ENCODE measurements at regions not wholly inside any gene's neighbourhood (a gene's known extent, or its start where the extent isn't known, plus 50 kb on each side); places are given as distances from the start of the nearest gene placed in this dataset.

- Histone ChIP-seq H4K20me1 (ENCODE audit: insufficient read depth, low read length) (no peaks in the 10 kb centered on the region), H3K36me3 (ENCODE audit: insufficient read depth, low read length) (no peaks in the 10 kb centered on the region), H3K9me2 (ENCODE audit: low read depth, low read length) (no peaks in the 10 kb centered on the region), H3K9ac (ENCODE audit: low read length) (no peak overlapping the region), H3K4me2 (ENCODE audit: low read length) (no peak overlapping the region), H3K27me3 (ENCODE audit: insufficient read depth, low read length) (no peaks in the 10 kb centered on the region), H2AFZ (ENCODE audit: low read length) (no peak overlapping the region), H3K79me2 (ENCODE audit: insufficient read depth, low read length) (no peaks in the 10 kb centered on the region), H3K9me3 (ENCODE audit: low read length) (no peaks in the 10 kb centered on the region), H3K4me3 (ENCODE audit: low read depth, low read length, poor library complexity, severe bottlenecking) (no peak overlapping the region), H3K4me1 (ENCODE audit: insufficient read depth, low read length, severe bottlenecking) (no peaks in the 10 kb centered on the region), H3K27ac (ENCODE audit: low read depth, low read length, poor library complexity, severe bottlenecking) (no peak overlapping the region), H3F3A (ENCODE audit: insufficient read depth, low read length) (no peaks in the 10 kb centered on the region)
- TF ChIP-seq CTCF (IDR thresholded peaks at IDR 0.05; ENCODE audit: low read length) (no peak), EZH2 (IDR thresholded peaks at IDR 0.05; ENCODE audit: borderline replicate concordance, low read length) (no peak)
These were observed 220.5 kb upstream of the ATP5MC3 start for GRCh38 chr2:175401956-175402469.

DNA sequence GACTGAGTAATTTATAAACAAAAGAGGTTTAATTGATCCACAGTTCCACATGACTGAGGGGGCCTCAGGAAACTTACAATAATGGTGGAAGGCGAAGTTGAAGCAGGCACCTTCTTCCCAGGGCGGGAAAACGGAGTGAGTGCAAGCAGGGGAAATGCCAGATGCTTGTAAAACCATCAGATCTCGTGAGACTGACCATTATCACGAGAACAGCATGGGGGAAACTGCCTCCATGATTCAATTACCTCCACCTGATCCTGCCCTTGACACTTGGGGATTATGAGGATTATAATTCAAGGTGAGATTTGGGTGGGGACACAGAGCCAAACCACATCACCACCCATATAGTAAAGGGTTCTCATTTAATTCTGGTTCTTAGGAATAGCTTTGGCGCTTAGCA, 219.5 kb upstream of the ATP5MC3 start:
- H3K4me1 ChIP-seq (ENCODE audit: insufficient read depth, low read length, severe bottlenecking) = no peaks in the 10 kb centered on the region
- H2AFZ ChIP-seq (ENCODE audit: low read length) = no peak overlapping the region
- no peaks in the 10 kb centered on the region for H3K9me3 ChIP-seq (ENCODE audit: low read length)
- no peak overlapping the region for H3K27ac ChIP-seq (ENCODE audit: low read depth, low read length, poor library complexity, severe bottlenecking)
- no peaks in the 10 kb centered on the region for H3K36me3 ChIP-seq (ENCODE audit: insufficient read depth, low read length)
- H3K79me2 ChIP-seq (ENCODE audit: insufficient read depth, low read length) = no peaks in the 10 kb centered on the region
- no peak overlapping the region for H3K9ac ChIP-seq (ENCODE audit: low read length)
- no peaks in the 10 kb centered on the region for H3F3A ChIP-seq (ENCODE audit: insufficient read depth, low read length)
- no peak overlapping the region for H3K4me3 ChIP-seq (ENCODE audit: low read depth, low read length, poor library complexity, severe bottlenecking)
- H3K4me2 ChIP-seq (ENCODE audit: low read length) = no peak overlapping the region
- no peak for TF ChIP-seq EZH2 (IDR thresholded peaks at IDR 0.05; ENCODE audit: borderline replicate concordance, low read length)
- TF ChIP-seq CTCF (IDR thresholded peaks at IDR 0.05; ENCODE audit: low read length) = no peak
- H3K9me2 ChIP-seq (ENCODE audit: low read depth, low read length) = no peaks in the 10 kb centered on the region
- no peaks in the 10 kb centered on the region for H3K27me3 ChIP-seq (ENCODE audit: insufficient read depth, low read length)
- no peaks in the 10 kb centered on the region for H4K20me1 ChIP-seq (ENCODE audit: insufficient read depth, low read length)

- no peaks in the 10 kb centered on the region for H3K79me2 ChIP-seq (ENCODE audit: insufficient read depth, low read length)
- H3K4me3 ChIP-seq (ENCODE audit: low read depth, low read length, poor library complexity, severe bottlenecking) = no peak overlapping the region
- H3K9me2 ChIP-seq (ENCODE audit: low read depth, low read length) = no peaks in the 10 kb centered on the region
- H3K4me2 ChIP-seq (ENCODE audit: low read length) = no peak overlapping the region
- no peak overlapping the region for H2AFZ ChIP-seq (ENCODE audit: low read length)
- H4K20me1 ChIP-seq (ENCODE audit: insufficient read depth, low read length) = no peaks in the 10 kb centered on the region
- no peak overlapping the region for H3K27ac ChIP-seq (ENCODE audit: low read depth, low read length, poor library complexity, severe bottlenecking)
- no peaks in the 10 kb centered on the region for H3K36me3 ChIP-seq (ENCODE audit: insufficient read depth, low read length)
- H3K9me3 ChIP-seq (ENCODE audit: low read length) = no peaks in the 10 kb centered on the region
- no peaks in the 10 kb centered on the region for H3F3A ChIP-seq (ENCODE audit: insufficient read depth, low read length)
- H3K9ac ChIP-seq (ENCODE audit: low read length) = no peak overlapping the region
- H3K27me3 ChIP-seq (ENCODE audit: insufficient read depth, low read length) = no peaks in the 10 kb centered on the region
- no peak for TF ChIP-seq EZH2 (IDR thresholded peaks at IDR 0.05; ENCODE audit: borderline replicate concordance, low read length)
- TF ChIP-seq CTCF (IDR thresholded peaks at IDR 0.05; ENCODE audit: low read length) = no peak
- no peaks in the 10 kb centered on the region for H3K4me1 ChIP-seq (ENCODE audit: insufficient read depth, low read length, severe bottlenecking)
These were observed 217.8 kb upstream of the ATP5MC3 start for GRCh38 chr2:175399326-175399725.
